NOMO-1 treated with DMSO at 0.1 percent for 48 hours (cell line): ENCODE measurements at regions not wholly inside any gene's neighbourhood (a gene's known extent, or its start where the extent isn't known, plus 50 kb on each side); places are given as distances from the start of the nearest gene placed in this dataset.

Experiments used
- DNase-seq: peaks from one replicate; lab custom pipeline; 2025; ENCODE audit not compliant: unreplicated experiment; lab: John Stamatoyannopoulos, UW

- DNase-seq, result no peak
Observed at GRCh38 chr4:28354880-28355656, 1494.4 kb downstream of the STIM2 start.

- no peak for DNase-seq
Observed at GRCh38 chr4:28357990-28358389, 1497.3 kb downstream of the STIM2 start.

- DNase-seq, result no peak
Observed at GRCh38 chr4:28358606-28359005, 1498.0 kb downstream of the STIM2 start.

GRCh38 chr4:28360681-28361080, 1500.0 kb downstream of the STIM2 start:
- no peak for DNase-seq

GRCh38 chr4:28362169-28362568, 1501.5 kb downstream of the STIM2 start:
- no peak for DNase-seq

GRCh38 chr4:28369499-28369898, 1508.9 kb downstream of the STIM2 start:
- no peak for DNase-seq

- DNase-seq, result no peak
Observed at GRCh38 chr4:28373191-28373590, 1512.5 kb downstream of the STIM2 start.

- no peak for DNase-seq
Observed at GRCh38 chr4:28373601-28374000, 1513.0 kb downstream of the STIM2 start.

- no peak for DNase-seq
Observed at GRCh38 chr4:28378109-28378830, 1517.6 kb downstream of the STIM2 start.

- no peak for DNase-seq
Observed at GRCh38 chr4:28385801-28386200, 1525.2 kb downstream of the STIM2 start.

GRCh38 chr4:28386776-28387175, 1526.1 kb downstream of the STIM2 start:
- peak; percentile 8 for DNase-seq

GRCh38 chr4:28388471-28388870, 1527.8 kb downstream of the STIM2 start:
- no peak for DNase-seq

- no peak for DNase-seq
Observed at GRCh38 chr4:28391877-28392276, 1531.2 kb downstream of the STIM2 start.

GRCh38 chr4:28402751-28403150, 1542.1 kb downstream of the STIM2 start:
- DNase-seq, result no peak

- DNase-seq, result no peak
Observed at GRCh38 chr4:28421221-28421620, 1560.6 kb downstream of the STIM2 start.

GRCh38 chr4:28426251-28426650, 1565.6 kb downstream of the STIM2 start:
- DNase-seq, result no peak

GRCh38 chr4:28427306-28428085, 1566.9 kb downstream of the STIM2 start:
- DNase-seq, result no peak

- no peak for DNase-seq
Observed at GRCh38 chr4:28432348-28433025, 1571.8 kb downstream of the STIM2 start.

GRCh38 chr4:28435314-28435713, 1574.7 kb downstream of the STIM2 start:
- DNase-seq, result no peak

GRCh38 chr4:28436191-28437080, 1575.8 kb downstream of the STIM2 start:
- no peak for DNase-seq
